GM18498 (cell line): ENCODE measurements at regions not wholly inside any gene's neighbourhood (a gene's known extent, or its start where the extent isn't known, plus 50 kb on each side); places are given as distances from the start of the nearest gene placed in this dataset.

Experiments
- ATAC-seq: cut with Tn5 transposase; IDR thresholded peaks from one replicate; pipeline ENCODE4 v1.9.1; 2021; ENCODE audit warnings: mild to moderate bottlenecking, moderate library complexity; ENCODE audit not compliant: unreplicated experiment

- no peak for ATAC-seq
These were observed 301.1 kb upstream of the FOXF1 start for GRCh38 chr16:86209202-86209601.

GRCh38 chr16:86210403-86211193 lies 299.7 kb upstream of the FOXF1 start:
- ATAC-seq: no peak

GRCh38 chr16:86211265-86211664 lies 299.1 kb upstream of the FOXF1 start:
- ATAC-seq: no peak

GRCh38 chr16:86211800-86212199 lies 298.5 kb upstream of the FOXF1 start:
- no peak for ATAC-seq

- ATAC-seq: no peak
These were observed 297.5 kb upstream of the FOXF1 start for GRCh38 chr16:86212706-86213436.

- no peak for ATAC-seq
These were observed 296.7 kb upstream of the FOXF1 start for GRCh38 chr16:86213437-86214205.

GRCh38 chr16:86214326-86215232 lies 295.7 kb upstream of the FOXF1 start:
- no peak for ATAC-seq

GRCh38 chr16:86215233-86215978 lies 294.9 kb upstream of the FOXF1 start:
- no peak for ATAC-seq

- no peak for ATAC-seq
These were observed 294.2 kb upstream of the FOXF1 start for GRCh38 chr16:86215979-86216585.

GRCh38 chr16:86216591-86216990 lies 293.7 kb upstream of the FOXF1 start:
- ATAC-seq: no peak

- no peak for ATAC-seq
These were observed 293.1 kb upstream of the FOXF1 start for GRCh38 chr16:86217001-86217890.

- ATAC-seq: no peak
These were observed 292.4 kb upstream of the FOXF1 start for GRCh38 chr16:86217891-86218270.

GRCh38 chr16:86218479-86219170 lies 291.7 kb upstream of the FOXF1 start:
- ATAC-seq: no peak

- ATAC-seq: no peak
These were observed 290.5 kb upstream of the FOXF1 start for GRCh38 chr16:86219655-86220445.

GRCh38 chr16:86220561-86220960 lies 289.8 kb upstream of the FOXF1 start:
- ATAC-seq: no peak

- no peak for ATAC-seq
These were observed 289.2 kb upstream of the FOXF1 start for GRCh38 chr16:86221085-86221484.

- no peak for ATAC-seq
These were observed 287.8 kb upstream of the FOXF1 start for GRCh38 chr16:86222547-86222946.
